ENCODE measurements at regions not wholly inside any gene's neighbourhood (a gene's known extent, or its start where the extent isn't known, plus 50 kb on each side); places are given as distances from the start of the nearest gene placed in this dataset.
"Not testable (repeated sequence)": the region's sequence is repeated elsewhere in the genome, so short reads cannot be mapped to it uniquely, and the experiment has no call there.

DNA sequence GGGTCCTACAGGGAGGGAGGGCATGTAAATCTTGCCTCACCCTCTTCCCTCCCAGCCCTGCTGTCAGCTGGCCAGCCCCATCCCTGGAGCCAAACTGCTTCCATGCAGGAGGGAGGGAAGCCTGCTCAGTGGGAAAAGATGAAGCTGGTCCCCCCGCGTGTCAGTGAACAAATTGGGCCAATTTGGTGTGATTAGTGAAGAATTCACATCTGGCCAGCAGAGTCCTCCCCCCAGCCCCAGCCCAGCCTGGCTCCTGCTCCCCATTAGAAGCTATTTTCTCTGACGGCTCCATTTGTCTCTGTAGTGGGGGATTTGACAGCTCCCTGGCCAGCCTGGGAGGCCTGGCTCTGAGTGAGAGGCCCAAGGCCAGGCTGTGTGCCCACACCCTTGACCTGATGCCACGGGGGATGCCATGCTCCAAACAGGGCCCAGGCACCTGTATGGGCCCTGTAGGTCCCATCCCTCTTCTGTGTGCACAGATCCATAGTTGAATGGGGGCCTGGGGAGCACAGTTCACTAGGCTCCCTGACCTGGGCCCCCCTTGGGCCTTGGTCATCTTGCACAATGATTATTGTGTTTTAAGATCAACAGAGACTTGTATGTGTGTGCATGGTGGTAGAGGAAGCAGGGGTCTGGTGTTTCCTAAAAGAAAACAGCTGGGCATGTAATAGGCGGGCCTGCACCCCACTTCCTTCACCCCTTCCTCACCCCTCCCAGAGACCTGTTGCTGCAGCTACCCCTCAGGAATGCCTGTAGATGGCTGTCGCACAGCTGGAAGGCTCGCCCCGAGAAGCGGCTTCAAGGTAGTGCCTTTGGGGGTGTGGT is 50.7 kb upstream of the TAC4 start:
- DNase-seq, result no peak
- Histone ChIP-seq H3K4me3 (ENCODE audit: insufficient read depth, low read depth, low read length) (no peak overlapping the region), H3K27me3 (ENCODE audit: control insufficient read depth, insufficient read depth, low read length) (peaks cover 33% of the 10 kb centered on the region), H3K36me3 (replicated peaks; ENCODE audit: control insufficient read depth, insufficient read depth, low read length) (no peaks in the 10 kb centered on the region)

DNA sequence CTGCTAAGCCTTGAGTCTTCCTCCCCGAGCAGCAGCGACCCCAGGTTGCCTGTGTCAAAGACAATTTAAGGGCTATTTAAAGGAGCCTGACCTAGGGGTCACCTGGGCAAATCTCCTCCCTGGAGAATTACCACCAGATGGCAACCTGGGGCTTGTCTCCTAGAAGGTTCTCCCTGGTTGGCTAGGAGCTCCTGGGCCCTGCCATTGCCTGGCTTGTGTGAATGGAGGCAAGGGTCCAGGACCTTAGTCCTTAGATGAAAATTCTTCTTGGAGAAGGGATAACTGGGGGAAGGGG is 51.3 kb upstream of the TAC4 start:
- no peak overlapping the region for H3K4me3 ChIP-seq (ENCODE audit: insufficient read depth, low read depth, low read length)
- DNase-seq, result peak; percentile 92
- no peaks in the 10 kb centered on the region for H3K36me3 ChIP-seq (replicated peaks; ENCODE audit: control insufficient read depth, insufficient read depth, low read length)
- peaks cover 36% of the 10 kb centered on the region for H3K27me3 ChIP-seq (ENCODE audit: control insufficient read depth, insufficient read depth, low read length)

DNA sequence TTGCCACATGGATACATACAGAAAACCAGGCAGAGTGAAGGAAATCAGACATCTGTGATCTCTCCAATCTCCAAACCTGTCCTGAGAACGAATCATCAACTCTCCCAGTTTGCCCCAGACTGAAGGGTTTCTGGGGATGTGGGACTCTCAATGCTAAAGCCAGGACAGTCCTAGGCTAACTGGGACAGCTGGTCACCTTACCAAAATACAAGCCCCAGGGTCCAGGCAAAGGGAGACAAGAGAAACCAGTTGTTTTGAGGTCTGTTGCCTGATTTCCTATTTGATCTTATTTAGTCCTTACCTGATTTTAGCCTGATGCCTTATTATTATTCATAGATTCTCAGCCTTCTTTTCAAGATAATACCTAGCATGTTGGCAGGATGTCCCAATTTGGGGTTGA is 51.7 kb upstream of the TAC4 start:
- no peaks in the 10 kb centered on the region for H3K36me3 ChIP-seq (replicated peaks; ENCODE audit: control insufficient read depth, insufficient read depth, low read length)
- no peak overlapping the region for H3K4me3 ChIP-seq (ENCODE audit: insufficient read depth, low read depth, low read length)
- H3K27me3 ChIP-seq (ENCODE audit: control insufficient read depth, insufficient read depth, low read length), result peaks cover 41% of the 10 kb centered on the region
- no peak for DNase-seq

- H3K4me3 ChIP-seq (ENCODE audit: insufficient read depth, low read depth, low read length); H3K36me3 ChIP-seq (replicated peaks; ENCODE audit: control insufficient read depth, insufficient read depth, low read length); DNase-seq: not testable (repeated sequence)
- H3K27me3 ChIP-seq (ENCODE audit: control insufficient read depth, insufficient read depth, low read length), result peaks cover 50% of the 10 kb centered on the region
Observed at GRCh38 chr17:49900801-49901200, 52.9 kb upstream of the TAC4 start.

- Histone ChIP-seq H3K36me3 (replicated peaks; ENCODE audit: control insufficient read depth, insufficient read depth, low read length) (no peaks in the 10 kb centered on the region), H3K27me3 (ENCODE audit: control insufficient read depth, insufficient read depth, low read length) (peaks cover 56% of the 10 kb centered on the region), H3K4me3 (ENCODE audit: insufficient read depth, low read depth, low read length) (peak overlapping the region; percentile 42)
- peak; percentile 83 for DNase-seq
Observed at GRCh38 chr17:49901460-49902331, 53.8 kb upstream of the TAC4 start.

DNA sequence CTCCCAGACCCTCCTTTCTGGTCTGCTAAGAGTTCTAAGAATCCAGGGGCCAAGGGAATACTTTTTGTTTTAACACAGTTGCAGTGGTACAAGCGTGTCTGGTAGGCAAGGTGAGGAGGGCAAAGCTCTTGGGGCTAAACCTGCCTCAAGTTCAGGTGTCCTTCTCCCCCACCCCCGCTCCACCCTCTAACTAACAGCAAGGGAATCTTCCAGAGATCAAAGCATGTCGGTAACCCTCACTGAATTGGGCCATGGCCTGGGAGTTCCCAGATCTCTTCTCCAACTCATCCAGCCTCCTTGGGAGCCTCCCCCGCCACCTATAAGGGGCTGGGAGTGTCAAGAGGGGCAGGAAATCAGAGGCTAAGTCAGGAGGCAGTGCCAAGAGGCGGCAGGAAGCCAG is 55.7 kb upstream of the TAC4 start:
- DNase-seq, result peak; percentile 61
- H3K36me3 ChIP-seq (replicated peaks; ENCODE audit: control insufficient read depth, insufficient read depth, low read length), result no peaks in the 10 kb centered on the region
- peaks cover 74% of the 10 kb centered on the region for H3K27me3 ChIP-seq (ENCODE audit: control insufficient read depth, insufficient read depth, low read length)
- no peak overlapping the region for H3K4me3 ChIP-seq (ENCODE audit: insufficient read depth, low read depth, low read length)

DNA sequence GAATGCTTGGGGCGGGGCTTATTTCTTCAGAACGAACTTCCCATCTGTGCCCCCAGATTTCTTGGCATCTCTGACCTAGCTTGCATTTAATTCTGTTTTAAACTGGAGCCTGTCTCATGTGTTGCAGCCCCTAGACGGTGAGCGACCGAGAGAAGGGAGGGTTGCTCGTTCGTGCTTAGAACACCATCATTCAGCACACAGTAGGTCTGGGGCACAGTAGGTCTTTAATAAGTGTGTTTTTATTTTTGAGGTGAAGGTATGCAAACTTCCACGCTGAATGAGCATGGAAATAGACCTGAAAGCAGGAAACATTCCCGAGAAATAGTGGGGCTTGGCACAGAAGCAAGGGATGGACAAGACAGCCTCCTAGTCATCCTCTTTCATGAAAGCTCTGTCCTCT is 57.0 kb upstream of the TAC4 start:
- Histone ChIP-seq H3K36me3 (replicated peaks; ENCODE audit: control insufficient read depth, insufficient read depth, low read length) (no peaks in the 10 kb centered on the region), H3K27me3 (ENCODE audit: control insufficient read depth, insufficient read depth, low read length) (peaks cover 88% of the 10 kb centered on the region), H3K4me3 (ENCODE audit: insufficient read depth, low read depth, low read length) (no peak overlapping the region)
- DNase-seq, result no peak

GRCh38 chr17:49906531-49907136 is 58.8 kb upstream of the TAC4 start:
- Histone ChIP-seq H3K27me3 (ENCODE audit: control insufficient read depth, insufficient read depth, low read length) (peaks cover 94% of the 10 kb centered on the region), H3K36me3 (replicated peaks; ENCODE audit: control insufficient read depth, insufficient read depth, low read length) (no peaks in the 10 kb centered on the region), H3K4me3 (ENCODE audit: insufficient read depth, low read depth, low read length) (no peak overlapping the region)
- DNase-seq, result no peak

- H3K27me3 ChIP-seq (ENCODE audit: control insufficient read depth, insufficient read depth, low read length), result peaks cover 92% of the 10 kb centered on the region
- no peak overlapping the region for H3K4me3 ChIP-seq (ENCODE audit: insufficient read depth, low read depth, low read length)
- no peaks in the 10 kb centered on the region for H3K36me3 ChIP-seq (replicated peaks; ENCODE audit: control insufficient read depth, insufficient read depth, low read length)
- DNase-seq, result peak; percentile 73
Observed at GRCh38 chr17:49907279-49907678, 59.4 kb upstream of the TAC4 start.

DNA sequence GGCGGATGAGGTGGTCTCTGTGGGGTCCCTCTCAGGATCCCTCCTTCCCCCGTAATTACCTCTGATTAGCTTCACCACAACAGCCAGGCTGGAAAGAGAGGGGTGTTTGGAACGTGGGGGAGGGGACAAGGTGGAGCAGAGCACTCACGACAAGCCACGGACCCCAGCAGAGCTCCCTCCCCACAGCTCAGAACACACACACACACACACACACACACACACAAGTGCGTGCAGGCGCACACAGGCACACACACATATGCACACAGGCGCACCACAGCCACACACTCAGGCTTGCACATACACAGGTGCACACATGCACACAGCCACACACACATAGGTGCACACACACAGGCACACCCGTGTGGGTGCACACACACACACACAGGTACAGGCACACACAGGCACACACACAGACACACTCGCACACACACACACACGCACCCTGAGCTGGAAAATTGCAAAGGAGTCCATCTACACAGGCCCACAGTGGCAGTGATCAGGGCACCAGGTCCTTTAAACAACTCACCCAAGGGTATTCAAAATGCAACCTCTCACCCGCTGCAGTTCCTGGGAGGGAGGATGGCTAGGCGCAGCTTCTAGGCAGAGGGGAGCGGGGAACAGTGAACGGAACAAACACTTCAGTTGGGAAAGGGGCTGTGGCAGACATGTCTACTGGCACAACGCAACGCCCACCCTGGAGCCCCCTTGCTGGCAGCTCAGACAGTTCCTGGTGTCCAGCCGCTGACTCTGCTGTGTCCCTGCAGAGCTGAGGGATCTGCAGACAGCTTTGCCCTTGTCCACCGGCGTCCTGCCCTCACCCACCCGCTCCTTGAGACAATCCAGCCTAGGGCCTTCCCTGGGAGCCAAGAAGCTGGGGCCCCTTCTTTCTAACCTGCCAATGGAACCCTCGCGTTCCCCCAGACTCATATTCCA is 59.9 kb upstream of the DLX4 start:
- H3K36me3 ChIP-seq (replicated peaks; ENCODE audit: control insufficient read depth, insufficient read depth, low read length), result no peaks in the 10 kb centered on the region
- peaks cover 83% of the 10 kb centered on the region for H3K27me3 ChIP-seq (ENCODE audit: control insufficient read depth, insufficient read depth, low read length)
- H3K4me3 ChIP-seq (ENCODE audit: insufficient read depth, low read depth, low read length), result no peak overlapping the region
- DNase-seq, result no peak

DNA sequence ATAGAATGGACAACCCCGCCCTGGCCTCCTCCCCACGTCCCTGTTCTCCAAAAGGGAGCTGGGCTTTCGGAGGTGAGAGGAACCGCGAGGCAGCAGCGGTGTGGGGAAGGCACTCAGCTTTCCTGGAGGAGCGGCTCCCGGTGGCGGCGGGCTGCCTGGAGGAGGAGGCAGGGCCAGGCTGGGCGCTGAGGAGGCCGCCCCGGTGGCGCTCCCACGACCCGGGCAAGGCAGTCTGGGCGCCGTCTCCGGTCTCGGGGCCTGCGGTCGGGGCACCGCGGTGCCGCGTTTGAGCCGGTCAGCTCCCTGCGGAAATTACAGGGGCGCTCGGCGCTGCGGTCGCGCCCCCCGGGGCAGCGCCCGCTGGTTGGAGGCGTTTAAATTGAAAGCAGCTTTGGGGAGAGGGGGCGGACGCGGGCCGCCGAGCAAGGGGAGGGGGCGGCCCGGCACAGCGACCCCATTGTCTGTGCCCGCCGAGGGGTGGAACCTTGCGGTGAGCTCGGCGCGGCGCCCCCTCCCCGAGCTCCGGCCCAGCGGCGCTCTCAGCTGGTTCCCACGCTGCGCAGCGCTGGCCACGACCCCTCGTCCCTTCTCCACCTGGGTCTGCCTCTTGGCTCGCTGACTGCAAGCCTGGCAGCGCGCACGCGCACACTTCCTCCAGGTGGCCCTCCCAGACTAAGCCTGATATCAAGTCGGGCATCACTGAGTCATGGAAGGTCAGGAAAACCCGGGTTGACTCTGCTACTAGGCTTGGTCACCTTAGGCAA is 58.7 kb upstream of the DLX4 start:
- Histone ChIP-seq H3K36me3 (replicated peaks; ENCODE audit: control insufficient read depth, insufficient read depth, low read length) (no peaks in the 10 kb centered on the region), H3K4me3 (ENCODE audit: insufficient read depth, low read depth, low read length) (peak overlapping the region; percentile 65), H3K27me3 (ENCODE audit: control insufficient read depth, insufficient read depth, low read length) (peaks cover 77% of the 10 kb centered on the region)
- peak; percentile 94 for DNase-seq

DNA sequence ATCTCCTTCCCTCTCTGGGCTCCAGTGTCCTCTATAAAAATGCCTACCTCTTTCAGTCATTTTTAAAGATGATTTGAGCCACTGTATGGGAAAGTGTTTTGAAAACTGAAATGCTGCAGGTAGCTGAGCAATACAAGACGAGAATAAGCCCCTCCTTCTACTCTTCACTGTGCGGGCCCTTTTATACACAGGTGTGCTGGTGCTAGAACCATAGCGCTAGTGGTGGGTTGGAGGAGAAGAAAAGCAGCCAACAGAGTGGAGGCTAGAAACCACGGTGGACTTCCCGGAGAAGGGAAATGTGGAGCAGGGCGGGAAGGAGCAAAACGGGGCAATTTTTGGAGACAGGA is 58.2 kb upstream of the DLX4 start:
- Histone ChIP-seq H3K27me3 (ENCODE audit: control insufficient read depth, insufficient read depth, low read length) (peaks cover 73% of the 10 kb centered on the region), H3K36me3 (replicated peaks; ENCODE audit: control insufficient read depth, insufficient read depth, low read length) (no peaks in the 10 kb centered on the region), H3K4me3 (ENCODE audit: insufficient read depth, low read depth, low read length) (peak overlapping the region; percentile 65)
- no peak for DNase-seq

DNA sequence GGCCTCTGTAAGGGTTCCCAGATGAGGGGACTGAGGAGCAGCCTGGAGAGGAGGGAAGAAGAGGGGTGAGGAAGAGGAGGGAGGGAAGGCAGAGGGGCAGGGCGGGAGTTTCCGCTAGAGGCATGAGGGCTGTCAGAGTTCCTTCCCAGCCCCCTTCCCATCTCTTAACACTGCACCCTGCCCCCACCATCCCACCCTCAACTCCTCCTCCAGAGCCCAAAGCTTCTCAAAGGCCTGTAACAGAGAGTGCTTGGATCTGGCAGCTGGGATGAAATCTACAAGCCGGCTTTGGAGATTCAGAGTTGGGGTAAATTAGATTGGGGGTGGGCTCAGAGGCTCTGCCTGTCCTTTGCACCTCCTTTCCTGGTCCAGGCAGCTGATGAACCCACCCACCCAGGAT is 57.3 kb upstream of the DLX4 start:
- H3K36me3 ChIP-seq (replicated peaks; ENCODE audit: control insufficient read depth, insufficient read depth, low read length), result no peaks in the 10 kb centered on the region
- DNase-seq, result no peak
- H3K27me3 ChIP-seq (ENCODE audit: control insufficient read depth, insufficient read depth, low read length), result peaks cover 69% of the 10 kb centered on the region

More for the DNA sequence above, 57.3 kb upstream of the DLX4 start:
- no peak overlapping the region for H3K4me3 ChIP-seq (ENCODE audit: insufficient read depth, low read depth, low read length)

Measured in H7 (cell line).